Lung (tissue), 11 donors: ENCODE measurements at regions not wholly inside any gene's neighbourhood (a gene's known extent, or its start where the extent isn't known, plus 50 kb on each side); places are given as distances from the start of the nearest gene placed in this dataset.

ENCODE experiments used
- ATAC-seq: fragments of 200-7000 bp; cut with Tn5 transposase; one replicate; pipeline ENCODE4 v1.9.1; 2020; ENCODE audit warnings: moderate number of reproducible peaks; ENCODE audit not compliant: insufficient read depth, low FRiP score
- DNase-seq, 3 donors: peaks; one replicate each; pipeline ENCODE4 v3.0.0-alpha.2; 2013 to 2017
- H3K27ac ChIP-seq, 2 donors: one replicate each; pipeline ENCODE4 v1.5.1; 2013; ENCODE audit warnings: mild to moderate bottlenecking in 2 of 2, moderate library complexity in 2 of 2, control low read depth in 1 of 2, inconsistent platforms in 1 of 2, low read depth in 1 of 2, low read length in 1 of 2
- H3K27me3 ChIP-seq, 3 donors: one replicate each; pipeline ENCODE4 v1.5.1; 2013; ENCODE audit warnings: low read length in 2 of 3; ENCODE audit not compliant: control insufficient read depth in 3 of 3, insufficient read depth in 3 of 3
- H3K36me3 ChIP-seq, 4 donors: one replicate each; pipeline ENCODE4 v1.5.1; 2013; ENCODE audit warnings: low read length in 4 of 4, mild to moderate bottlenecking in 1 of 4, moderate library complexity in 1 of 4; ENCODE audit not compliant: control insufficient read depth in 4 of 4, insufficient read depth in 4 of 4
- H3K4me1 ChIP-seq, 5 donors: one replicate each; pipeline ENCODE4 v1.5.1; 2013; ENCODE audit warnings: low read length in 5 of 5, mild to moderate bottlenecking in 2 of 5, moderate library complexity in 1 of 5; ENCODE audit not compliant: control insufficient read depth in 5 of 5, insufficient read depth in 5 of 5
- H3K4me3 ChIP-seq: one replicate; pipeline ENCODE4 v1.5.1; 2013; ENCODE audit warnings: mild to moderate bottlenecking, control low read depth, moderate library complexity
- H3K9ac ChIP-seq, 2 donors: one replicate each; pipeline ENCODE4 v1.5.1; 2013; ENCODE audit warnings: low read length in 2 of 2, control low read depth in 1 of 2; ENCODE audit not compliant: insufficient read depth in 1 of 2
- H3K9me3 ChIP-seq, 4 donors: one replicate each; pipeline ENCODE4 v1.5.1; 2013; ENCODE audit warnings: low read length in 3 of 4, mild to moderate bottlenecking in 1 of 4, moderate library complexity in 1 of 4; ENCODE audit not compliant: control insufficient read depth in 4 of 4, insufficient read depth in 3 of 4
- WGBS, 2 donors: extraction: QIAGEN DNeasy Blood & Tissue Kit; methylation state at CpG; one replicate each; pipeline ENCODE4 v1.1.7; 2013; 5-methylcytosine and 5-hydroxymethylcytosine counted together
- TF ChIP-seq, protein P1 (sequence below): IDR thresholded peaks from 2 replicates; pipeline ENCODE4 v1.5.1; 2012; ENCODE audit warnings: mild to moderate bottlenecking; ENCODE audit errors: control extremely low read depth, extremely low read depth
- donor health status: control.
- donor health status: control.
- donor health status: Bipolar disorder and iron deficiency.
- donor health status: healthy.
- donor health status: DM: yes; HTN: yes; CAD: no.

DNA sequence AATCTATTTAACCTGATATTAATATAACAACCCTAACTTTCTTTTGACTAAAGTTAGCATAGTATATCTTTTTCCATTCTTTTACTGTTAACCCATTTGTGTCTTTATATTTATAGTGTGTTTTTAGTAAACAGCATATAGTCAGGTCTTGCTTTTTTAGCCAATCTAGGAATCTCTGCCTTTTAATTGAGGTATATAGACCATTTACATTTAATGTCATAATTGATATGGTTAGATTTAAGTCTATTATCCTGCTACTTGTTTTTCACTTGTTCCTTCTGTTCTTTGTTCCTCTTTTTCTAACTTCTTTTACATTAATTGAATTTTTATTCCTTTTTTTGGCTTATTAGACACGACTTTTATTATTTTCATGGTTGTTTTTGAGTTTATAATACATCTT lies 174.4 kb downstream of the KCTD15 start:
- 67 to 97% methylated on average over 1 of the region's 1 CpG for WGBS, 2 donors

DNA sequence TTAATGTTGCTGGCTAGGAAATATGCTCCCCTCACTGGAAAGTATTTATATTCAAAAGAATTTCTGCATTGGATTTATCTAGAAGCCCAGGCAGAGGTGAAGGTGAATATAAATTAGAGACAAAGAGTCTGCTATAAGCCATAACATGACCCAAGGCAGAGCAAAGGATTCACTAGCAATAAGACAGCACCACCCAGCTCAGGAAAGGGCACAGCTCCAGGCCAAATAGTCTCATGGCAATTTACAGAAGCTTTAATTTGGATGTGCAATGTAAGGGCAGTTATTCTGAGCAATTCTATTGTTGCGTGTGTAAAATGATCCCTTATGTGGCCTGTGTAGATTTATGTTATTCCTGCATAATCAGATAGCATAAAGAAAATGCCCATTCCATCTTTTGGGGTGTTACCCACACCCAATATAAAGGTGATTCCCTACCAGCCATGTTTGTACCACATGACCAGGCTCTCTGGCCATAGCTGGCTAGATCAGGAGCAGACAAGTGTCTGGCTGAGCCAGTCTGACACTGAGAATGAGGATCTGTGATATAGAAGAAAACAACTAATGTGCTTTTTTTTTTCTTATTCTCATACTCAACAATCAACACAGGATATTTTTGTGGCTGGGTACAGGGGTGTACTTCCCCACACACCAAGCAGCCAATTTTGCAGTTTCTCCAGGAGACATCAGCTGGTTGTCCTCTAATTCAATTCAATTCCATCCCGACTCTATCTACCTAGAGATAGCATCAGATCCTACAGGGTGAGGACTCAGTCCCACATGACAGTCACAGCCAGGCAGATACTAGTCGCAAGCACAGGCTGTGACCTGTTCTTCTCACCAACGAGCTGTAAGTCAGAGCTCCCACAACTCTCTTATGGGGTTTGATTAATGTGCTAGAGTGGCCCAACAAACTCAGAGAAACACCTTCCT lies 181.4 kb downstream of the KCTD15 start:
- Histone ChIP-seq H3K9ac (no peak overlapping the region), H3K9me3 (no peaks in the 10 kb centered on the region), H3K27me3 (no peaks in the 10 kb centered on the region), H3K36me3 (no peaks in the 10 kb centered on the region), H3K4me3 (no peak overlapping the region), H3K27ac (no peak overlapping the region), H3K4me1 (no peaks in the 10 kb centered on the region)
- ATAC-seq (no peak), DNase-seq (no peak)
- 87 to 88% methylated on average over 4 of the region's 4 CpGs for WGBS, 2 donors
- TF ChIP-seq, protein P1, sequence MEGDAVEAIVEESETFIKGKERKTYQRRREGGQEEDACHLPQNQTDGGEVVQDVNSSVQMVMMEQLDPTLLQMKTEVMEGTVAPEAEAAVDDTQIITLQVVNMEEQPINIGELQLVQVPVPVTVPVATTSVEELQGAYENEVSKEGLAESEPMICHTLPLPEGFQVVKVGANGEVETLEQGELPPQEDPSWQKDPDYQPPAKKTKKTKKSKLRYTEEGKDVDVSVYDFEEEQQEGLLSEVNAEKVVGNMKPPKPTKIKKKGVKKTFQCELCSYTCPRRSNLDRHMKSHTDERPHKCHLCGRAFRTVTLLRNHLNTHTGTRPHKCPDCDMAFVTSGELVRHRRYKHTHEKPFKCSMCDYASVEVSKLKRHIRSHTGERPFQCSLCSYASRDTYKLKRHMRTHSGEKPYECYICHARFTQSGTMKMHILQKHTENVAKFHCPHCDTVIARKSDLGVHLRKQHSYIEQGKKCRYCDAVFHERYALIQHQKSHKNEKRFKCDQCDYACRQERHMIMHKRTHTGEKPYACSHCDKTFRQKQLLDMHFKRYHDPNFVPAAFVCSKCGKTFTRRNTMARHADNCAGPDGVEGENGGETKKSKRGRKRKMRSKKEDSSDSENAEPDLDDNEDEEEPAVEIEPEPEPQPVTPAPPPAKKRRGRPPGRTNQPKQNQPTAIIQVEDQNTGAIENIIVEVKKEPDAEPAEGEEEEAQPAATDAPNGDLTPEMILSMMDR: no peak

More for the DNA sequence above, 174.4 kb downstream of the KCTD15 start:
- Histone ChIP-seq H3K9ac (no peak overlapping the region), H3K27me3 (no peaks in the 10 kb centered on the region), H3K9me3 (no peaks in the 10 kb centered on the region), H3K27ac (no peak overlapping the region), H3K4me3 (no peak overlapping the region), H3K36me3 (no peaks in the 10 kb centered on the region), H3K4me1 (no peaks in the 10 kb centered on the region)
- TF ChIP-seq, protein P1: no peak
- DNase-seq: no peak
- no peak for ATAC-seq

DNA sequence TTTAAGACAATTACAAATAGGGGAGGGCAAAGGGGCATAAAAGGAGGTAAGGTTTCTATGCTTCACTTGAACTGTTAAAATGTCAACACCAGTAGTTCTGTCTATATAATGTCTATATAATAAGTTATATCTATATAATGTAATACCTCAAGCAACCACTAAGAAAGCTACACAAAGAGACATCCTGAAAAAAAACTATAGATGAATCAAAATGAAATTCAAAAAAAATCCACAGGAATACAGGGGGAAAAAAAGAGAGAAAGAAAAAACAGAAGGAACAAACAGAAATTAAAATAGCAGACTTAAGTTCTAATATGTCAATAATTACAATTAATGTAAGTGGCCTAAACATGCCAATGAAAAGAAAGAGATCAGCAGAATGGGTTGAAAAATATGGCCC lies 186.0 kb downstream of the KCTD15 start:
- H3K4me3 ChIP-seq: no peak overlapping the region
- H3K4me1 ChIP-seq: no peaks in the 10 kb centered on the region
- no peak overlapping the region for H3K27ac ChIP-seq
- H3K9ac ChIP-seq: no peak overlapping the region
- H3K27me3 ChIP-seq: no peaks in the 10 kb centered on the region
- H3K36me3 ChIP-seq: no peaks in the 10 kb centered on the region
- TF ChIP-seq, protein P1: no peak
- DNase-seq: no peak
- no peak for ATAC-seq
- H3K9me3 ChIP-seq: peaks cover 0 to 4% (median 0%) of the 10 kb centered on the region in 4 donors
